Ovary (tissue), 3 donors: ENCODE measurements at regions not wholly inside any gene's neighbourhood (a gene's known extent, or its start where the extent isn't known, plus 50 kb on each side); places are given as distances from the start of the nearest gene placed in this dataset.

Experiments
- CTCF ChIP-seq, 3 donors: fragments of 450-650 bp in 2 of 3; fragments of 200-600 bp in 1 of 3; IDR thresholded peaks; one replicate each; pipeline versions ENCODE4 v1.5.1 to v1.8.0; 2016 to 2022; ENCODE audit warnings: antibody characterized with exemption in 3 of 3, mild to moderate bottlenecking in 1 of 3
- EP300 ChIP-seq: sonication (generic); formaldehyde crosslinking; IDR thresholded peaks from one replicate; pipeline ENCODE4 v1.6.1; 2017; ENCODE audit warnings: antibody characterized with exemption
- POLR2A ChIP-seq: fragments of 450-650 bp; IDR thresholded peaks from one replicate; pipeline ENCODE4 v1.6.1; 2017; ENCODE audit warnings: antibody characterized with exemption, mild to moderate bottlenecking, moderate library complexity
- donor health status: DM: no; HTN: no; CAD: no.

GRCh38 chr6:151671195-151671594 lies 136.3 kb upstream of the ESR1 start:
- no peak for TF ChIP-seq CTCF (IDR thresholded peaks at IDR 0.05)
- TF ChIP-seq POLR2A = no peak
- no peak for TF ChIP-seq EP300
